Stomach smooth muscle (tissue), 2 donors: ENCODE measurements at regions not wholly inside any gene's neighbourhood (a gene's known extent, or its start where the extent isn't known, plus 50 kb on each side); places are given as distances from the start of the nearest gene placed in this dataset.

Source experiments
- H3K27ac ChIP-seq: one replicate; pipeline ENCODE4 v1.7.0; 2013; ENCODE audit warnings: mild to moderate bottlenecking, low read length, inconsistent platforms
- H3K27me3 ChIP-seq, 2 donors: one replicate each; pipeline ENCODE4 v1.7.0; 2013; ENCODE audit warnings: low read length in 2 of 2; ENCODE audit not compliant: insufficient read depth in 2 of 2, control insufficient read depth in 1 of 2
- H3K36me3 ChIP-seq, 2 donors: one replicate each; pipeline ENCODE4 v1.7.0; 2013; ENCODE audit warnings: low read length in 2 of 2; ENCODE audit not compliant: control insufficient read depth in 2 of 2, insufficient read depth in 2 of 2
- H3K4me1 ChIP-seq: one replicate; pipeline ENCODE4 v1.7.0; 2013; ENCODE audit warnings: low read length; ENCODE audit not compliant: control insufficient read depth, insufficient read depth
- H3K4me3 ChIP-seq, 2 donors: one replicate each; pipeline ENCODE4 v1.7.0; 2013; ENCODE audit warnings: low read length in 2 of 2
- H3K9ac ChIP-seq, 2 donors: one replicate each; pipeline ENCODE4 v1.7.0; 2013; ENCODE audit warnings: low read length in 2 of 2, mild to moderate bottlenecking in 1 of 2
- H3K9me3 ChIP-seq, 2 donors: one replicate each; pipeline ENCODE4 v1.7.0; 2013; ENCODE audit warnings: low read length in 2 of 2; ENCODE audit not compliant: control insufficient read depth in 2 of 2
- donor health status: healthy.
- donor health status: Pancreatic carcinoma.

- H3K27me3 ChIP-seq = no peaks in the 10 kb centered on the region
- H3K4me1 ChIP-seq = peaks cover 5% of the 10 kb centered on the region
- no peak overlapping the region for H3K27ac ChIP-seq
- no peak overlapping the region for H3K4me3 ChIP-seq
- no peaks in the 10 kb centered on the region for H3K9me3 ChIP-seq
- H3K9ac ChIP-seq = no peak overlapping the region
- no peaks in the 10 kb centered on the region for H3K36me3 ChIP-seq
Observed at GRCh38 chr12:28771968-28772367, 377.1 kb upstream of the FAR2 start.

- Histone ChIP-seq H3K4me3 (no peak overlapping the region), H3K27me3 (no peaks in the 10 kb centered on the region), H3K36me3 (no peaks in the 10 kb centered on the region), H3K27ac (no peak overlapping the region), H3K9me3 (no peaks in the 10 kb centered on the region), H3K9ac (no peak overlapping the region), H3K4me1 (peaks cover 5% of the 10 kb centered on the region)
Observed at GRCh38 chr12:28775556-28775955, 373.5 kb upstream of the FAR2 start.

GRCh38 chr12:28776220-28776619 is 372.9 kb upstream of the FAR2 start:
- no peaks in the 10 kb centered on the region for H3K27me3 ChIP-seq

GRCh38 chr12:28776913-28777422 is 372.1 kb upstream of the FAR2 start:
- Histone ChIP-seq H3K4me1 (peaks cover 5% of the 10 kb centered on the region), H3K4me3 (no peak overlapping the region), H3K9ac (no peak overlapping the region), H3K9me3 (no peaks in the 10 kb centered on the region), H3K36me3 (no peaks in the 10 kb centered on the region), H3K27me3 (no peaks in the 10 kb centered on the region), H3K27ac (no peak overlapping the region)

More at GRCh38 chr12:28776220-28776619, 372.9 kb upstream of the FAR2 start:
- no peaks in the 10 kb centered on the region for H3K9me3 ChIP-seq
- no peak overlapping the region for H3K9ac ChIP-seq
- no peaks in the 10 kb centered on the region for H3K36me3 ChIP-seq
- H3K4me3 ChIP-seq = no peak overlapping the region
- no peak overlapping the region for H3K27ac ChIP-seq
- H3K4me1 ChIP-seq = peaks cover 5% of the 10 kb centered on the region

GRCh38 chr12:28777603-28778365 is 371.3 kb upstream of the FAR2 start:
- no peak overlapping the region for H3K9ac ChIP-seq
- H3K4me1 ChIP-seq = no peaks in the 10 kb centered on the region
- H3K36me3 ChIP-seq = no peaks in the 10 kb centered on the region
- no peaks in the 10 kb centered on the region for H3K27me3 ChIP-seq
- no peak overlapping the region for H3K27ac ChIP-seq
- H3K4me3 ChIP-seq = no peak overlapping the region
- peaks cover 0 to 2% of the 10 kb centered on the region in 2 donors for H3K9me3 ChIP-seq

- no peak overlapping the region for H3K4me3 ChIP-seq
- peaks cover 0 to 2% of the 10 kb centered on the region in 2 donors for H3K9me3 ChIP-seq
- no peaks in the 10 kb centered on the region for H3K27me3 ChIP-seq
- H3K9ac ChIP-seq = no peak overlapping the region
- H3K4me1 ChIP-seq = no peaks in the 10 kb centered on the region
- H3K27ac ChIP-seq = no peak overlapping the region
- H3K36me3 ChIP-seq = no peaks in the 10 kb centered on the region
Observed at GRCh38 chr12:28780096-28780495, 369.0 kb upstream of the FAR2 start.

- Histone ChIP-seq H3K27ac (no peak overlapping the region), H3K4me1 (no peaks in the 10 kb centered on the region), H3K9ac (no peak overlapping the region), H3K4me3 (no peak overlapping the region), H3K27me3 (no peaks in the 10 kb centered on the region), H3K36me3 (no peaks in the 10 kb centered on the region), H3K9me3 (peaks cover 0 to 2% of the 10 kb centered on the region in 2 donors)
Observed at GRCh38 chr12:28780960-28781359, 368.1 kb upstream of the FAR2 start.

- no peak overlapping the region for H3K27ac ChIP-seq
- H3K4me3 ChIP-seq = no peak overlapping the region
- peaks cover 0 to 2% of the 10 kb centered on the region in 2 donors for H3K9me3 ChIP-seq
- no peak overlapping the region for H3K9ac ChIP-seq
- H3K27me3 ChIP-seq = no peaks in the 10 kb centered on the region
- no peaks in the 10 kb centered on the region for H3K36me3 ChIP-seq
- no peaks in the 10 kb centered on the region for H3K4me1 ChIP-seq
Observed at GRCh38 chr12:28781671-28782652, 367.1 kb upstream of the FAR2 start.

- Histone ChIP-seq H3K4me3 (no peak overlapping the region), H3K4me1 (no peaks in the 10 kb centered on the region), H3K9ac (no peak overlapping the region), H3K27ac (no peak overlapping the region), H3K27me3 (no peaks in the 10 kb centered on the region), H3K36me3 (no peaks in the 10 kb centered on the region), H3K9me3 (peaks cover 0 to 2% of the 10 kb centered on the region in 2 donors)
Observed at GRCh38 chr12:28782812-28783211, 366.3 kb upstream of the FAR2 start.

GRCh38 chr12:28787151-28787550 is 361.9 kb upstream of the FAR2 start:
- no peak overlapping the region for H3K4me3 ChIP-seq
- H3K4me1 ChIP-seq = no peaks in the 10 kb centered on the region
- no peak overlapping the region for H3K27ac ChIP-seq
- no peak overlapping the region for H3K9ac ChIP-seq
- H3K27me3 ChIP-seq = no peaks in the 10 kb centered on the region
- no peaks in the 10 kb centered on the region for H3K36me3 ChIP-seq
- peaks cover 0 to 2% of the 10 kb centered on the region in 2 donors for H3K9me3 ChIP-seq
